SK-N-SH (cell line): ENCODE measurements at regions not wholly inside any gene's neighbourhood (a gene's known extent, or its start where the extent isn't known, plus 50 kb on each side); places are given as distances from the start of the nearest gene placed in this dataset.

Experiments
- CTCF ChIP-seq: fragments of 200-600 bp; sonication (generic); IDR thresholded peaks from 2 replicates; pipeline ENCODE4 v1.6.1; 2017; ENCODE audit warnings: antibody characterized with exemption, mild to moderate bottlenecking, moderate library complexity
- GATA2 ChIP-seq: sonication (generic); formaldehyde crosslinking; IDR thresholded peaks from 2 replicates; pipeline ENCODE4 v1.5.0; 2020; ENCODE audit warnings: mild to moderate bottlenecking, missing genetic modification reagents
- MAX ChIP-seq: IDR thresholded peaks from 2 replicates; pipeline ENCODE4 v1.4.0; 2012; ENCODE audit warnings: low read depth
- MXI1 ChIP-seq: IDR thresholded peaks from 2 replicates; pipeline ENCODE4 v1.6.1; 2012; ENCODE audit warnings: mild to moderate bottlenecking, low read depth, low read length, improper control_type of control experiment
- RAD21 ChIP-seq: IDR thresholded peaks from 2 replicates; pipeline ENCODE4 v1.6.1; 2012; ENCODE audit warnings: mild to moderate bottlenecking, low read length
- REST ChIP-seq: IDR thresholded peaks from 2 replicates; pipeline ENCODE4 v1.6.1; 2012; ENCODE audit warnings: mild to moderate bottlenecking, low read depth, low read length, moderate library complexity
- RXRA ChIP-seq: IDR thresholded peaks from 2 replicates; pipeline ENCODE4 v1.4.0; 2012; ENCODE audit warnings: low read depth, mild to moderate bottlenecking, borderline replicate concordance
- TAF1 ChIP-seq: IDR thresholded peaks from 2 replicates; pipeline ENCODE4 v1.6.1; 2012; ENCODE audit warnings: low read depth, mild to moderate bottlenecking, low read length, moderate library complexity, borderline replicate concordance
- TCF12 ChIP-seq: IDR thresholded peaks from 2 replicates; pipeline ENCODE4 v1.4.0; 2012

GRCh38 chr1:65568285-65568684, 147.8 kb downstream of the LEPR start:
- TF ChIP-seq CTCF: no peak
- TF ChIP-seq RXRA: no peak
- no peak for TF ChIP-seq RAD21
- no peak for TF ChIP-seq TAF1
- no peak for TF ChIP-seq REST
- TF ChIP-seq MAX: no peak
- TF ChIP-seq MXI1: no peak
- no peak for TF ChIP-seq GATA2 (CRISPR knock-in tag)
- TF ChIP-seq TCF12: no peak
